ENCODE measurements at regions not wholly inside any gene's neighbourhood (a gene's known extent, or its start where the extent isn't known, plus 50 kb on each side); places are given as distances from the start of the nearest gene placed in this dataset.
"Not testable (repeated sequence)": the region's sequence is repeated elsewhere in the genome, so short reads cannot be mapped to it uniquely, and the experiment has no call there.

- DNase-seq = not testable (repeated sequence)
Observed at GRCh38 chr22:22296047-22296446, 51.5 kb downstream of the VPREB1 start.

DNA sequence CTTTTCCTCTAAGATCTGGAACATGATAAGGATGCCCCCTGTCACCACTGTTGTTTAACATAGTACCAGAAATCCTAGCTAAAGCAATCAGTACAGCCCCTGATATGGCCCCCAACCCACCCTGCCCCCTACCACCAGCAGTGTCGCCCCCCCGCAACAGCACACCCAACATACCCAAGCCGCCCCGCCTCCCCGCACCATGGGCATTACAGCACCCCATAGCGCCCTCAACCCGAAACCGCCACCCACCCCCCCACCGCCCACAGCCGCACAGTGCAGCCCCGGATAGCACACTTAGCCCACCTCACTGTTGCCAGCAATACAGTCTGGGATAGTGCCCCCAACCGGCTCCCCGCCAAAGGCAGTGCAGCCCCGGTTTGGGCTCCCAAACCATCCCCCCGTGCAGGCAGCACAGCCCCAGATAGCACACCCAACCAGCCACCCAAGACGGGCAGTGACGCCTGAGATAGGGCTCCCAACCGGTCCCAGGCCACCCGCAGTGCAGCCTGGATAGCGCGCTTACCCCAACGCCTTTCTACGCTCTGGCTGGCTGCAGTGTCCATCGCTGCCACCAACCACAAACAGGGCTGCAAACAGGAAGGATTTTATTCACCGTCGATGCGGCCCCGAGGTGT is 52.7 kb downstream of the VPREB1 start:
- peak; percentile 67 for DNase-seq

- DNase-seq = peak; percentile 84
Observed at GRCh38 chr22:22297794-22298653, 53.4 kb downstream of the VPREB1 start.

DNA sequence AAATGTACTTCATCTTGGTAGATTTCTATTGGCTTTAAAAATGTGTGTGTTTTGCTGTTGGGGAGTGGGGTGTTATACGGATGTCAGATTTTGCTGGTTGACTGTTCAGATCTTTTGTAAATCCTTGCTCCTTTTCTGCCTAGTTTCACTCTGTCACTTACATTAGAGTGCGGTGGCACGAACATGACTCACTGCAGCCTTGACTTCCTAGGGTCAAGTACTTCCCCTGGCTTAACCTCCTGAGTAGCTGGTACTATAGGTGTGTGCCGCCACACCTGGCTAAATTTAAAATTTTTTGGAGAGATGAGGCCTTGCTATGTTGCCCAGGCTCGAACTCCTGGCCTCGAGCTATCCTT is 54.0 kb downstream of the VPREB1 start:
- not testable (repeated sequence) for DNase-seq

- DNase-seq = not testable (repeated sequence)
Observed at GRCh38 chr22:22300511-22300910, 55.9 kb downstream of the VPREB1 start.

DNA sequence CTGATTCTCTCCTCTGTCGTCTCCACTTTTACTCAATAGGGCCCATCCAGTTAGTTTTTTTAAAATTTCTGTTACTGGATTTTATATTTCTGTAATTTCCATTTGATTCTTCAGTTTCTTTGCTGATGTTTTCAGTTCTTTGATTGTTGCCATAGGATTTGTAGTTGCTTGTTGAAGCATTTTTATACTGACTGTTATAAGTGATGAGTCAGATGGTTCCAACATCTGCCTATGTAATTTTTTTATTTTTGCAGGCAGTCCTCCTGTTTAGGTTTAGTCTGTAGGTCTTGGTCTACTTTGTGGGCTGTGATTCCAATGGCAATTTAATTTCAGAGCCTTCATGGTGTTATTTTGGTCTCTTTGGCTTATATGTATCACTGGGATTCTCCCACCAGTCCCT is 56.4 kb downstream of the VPREB1 start:
- not testable (repeated sequence) for DNase-seq

GRCh38 chr22:22316589-22316988 is 72.0 kb downstream of the VPREB1 start:
- DNase-seq = no peak

DNA sequence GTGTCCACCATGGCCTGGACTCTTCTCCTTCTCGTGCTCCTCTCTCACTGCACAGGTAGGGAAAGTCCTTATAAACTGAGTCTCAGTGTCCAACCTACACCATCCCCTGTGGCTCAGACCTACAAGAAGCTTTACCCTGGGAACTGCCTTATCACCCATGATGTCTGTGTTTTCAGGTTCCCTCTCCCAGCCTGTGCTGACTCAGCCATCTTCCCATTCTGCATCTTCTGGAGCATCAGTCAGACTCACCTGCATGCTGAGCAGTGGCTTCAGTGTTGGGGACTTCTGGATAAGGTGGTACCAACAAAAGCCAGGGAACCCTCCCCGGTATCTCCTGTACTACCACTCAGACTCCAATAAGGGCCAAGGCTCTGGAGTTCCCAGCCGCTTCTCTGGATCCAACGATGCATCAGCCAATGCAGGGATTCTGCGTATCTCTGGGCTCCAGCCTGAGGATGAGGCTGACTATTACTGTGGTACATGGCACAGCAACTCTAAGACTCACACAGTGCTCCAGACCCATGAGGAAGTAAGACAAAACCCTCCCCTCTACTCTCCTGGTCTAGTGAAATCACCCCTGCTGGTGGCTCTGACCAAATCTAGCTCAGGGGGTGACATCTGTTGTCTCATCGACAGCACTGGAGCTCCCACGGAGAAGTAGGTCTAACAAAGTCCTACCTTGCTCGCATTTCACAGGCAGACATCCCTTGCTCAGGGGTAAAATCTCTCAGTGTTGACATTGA is 74.3 kb downstream of the VPREB1 start:
- DNase-seq = no peak

GRCh38 chr22:22321743-22322611 is 77.4 kb downstream of the VPREB1 start:
- peak; percentile 89 for DNase-seq

DNA sequence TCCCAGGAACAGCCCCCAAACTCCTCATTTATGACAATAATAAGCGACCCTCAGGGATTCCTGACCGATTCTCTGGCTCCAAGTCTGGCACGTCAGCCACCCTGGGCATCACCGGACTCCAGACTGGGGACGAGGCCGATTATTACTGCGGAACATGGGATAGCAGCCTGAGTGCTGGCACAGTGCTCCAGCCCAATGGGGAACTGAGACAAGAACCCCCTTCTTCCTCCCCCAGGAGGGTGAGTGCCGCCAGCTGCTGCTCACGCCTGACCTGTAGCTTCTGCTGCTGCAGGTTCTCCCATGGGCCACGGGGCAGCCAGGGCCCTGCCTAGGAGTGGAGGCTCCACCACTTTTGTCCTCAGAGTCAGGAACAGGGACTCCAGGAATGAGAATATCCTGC is 78.2 kb downstream of the VPREB1 start:
- DNase-seq = no peak

DNA sequence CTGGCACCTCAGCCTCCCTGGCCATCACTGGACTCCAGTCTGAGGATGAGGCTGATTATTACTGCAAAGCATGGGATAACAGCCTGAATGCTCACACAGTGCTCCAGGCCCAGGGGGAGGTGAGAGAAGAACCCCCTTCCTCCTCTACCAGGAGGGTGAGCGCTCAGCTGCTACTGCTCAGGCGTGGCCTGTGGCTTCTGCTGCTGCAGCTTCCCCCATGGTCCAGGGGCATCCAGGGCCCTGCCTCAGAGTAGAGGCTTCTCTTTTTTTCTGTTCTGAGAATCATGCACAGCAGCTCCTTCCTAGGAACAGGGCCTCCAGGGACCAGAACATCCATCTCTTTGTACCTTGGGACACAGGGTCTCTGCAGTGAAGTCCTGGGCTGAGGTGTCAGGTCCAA is 83.1 kb downstream of the VPREB1 start:
- no peak for DNase-seq

GRCh38 chr22:22329792-22330191 is 85.2 kb downstream of the VPREB1 start:
- no peak for DNase-seq

GRCh38 chr22:22335640-22336039 is 91.1 kb downstream of the VPREB1 start:
- not testable (repeated sequence) for DNase-seq

- DNase-seq = not testable (repeated sequence)
Observed at GRCh38 chr22:22336333-22336732, 91.7 kb downstream of the VPREB1 start.

GRCh38 chr22:22338778-22339177 is 94.2 kb downstream of the VPREB1 start:
- DNase-seq = not testable (repeated sequence)

DNA sequence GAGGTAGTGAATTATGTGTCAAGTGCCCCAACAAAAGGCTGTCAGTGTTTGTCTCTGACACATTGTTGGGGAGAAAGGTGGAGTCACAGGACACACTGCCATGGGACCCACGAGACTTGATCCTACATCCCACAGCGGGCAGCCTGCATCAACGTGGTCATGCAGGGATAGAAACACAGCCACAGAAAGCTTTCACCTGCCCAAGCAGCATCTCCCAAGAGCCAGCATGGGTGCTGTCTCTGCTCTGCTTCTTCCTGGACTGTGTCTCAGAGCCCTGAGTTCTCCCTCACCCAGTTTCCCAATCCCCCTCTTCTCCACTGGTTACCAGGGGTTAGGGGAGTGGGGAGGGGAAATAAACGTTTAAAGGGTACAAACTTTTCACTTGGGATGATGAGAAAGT is 97.2 kb downstream of the VPREB1 start:
- no peak for DNase-seq

DNA sequence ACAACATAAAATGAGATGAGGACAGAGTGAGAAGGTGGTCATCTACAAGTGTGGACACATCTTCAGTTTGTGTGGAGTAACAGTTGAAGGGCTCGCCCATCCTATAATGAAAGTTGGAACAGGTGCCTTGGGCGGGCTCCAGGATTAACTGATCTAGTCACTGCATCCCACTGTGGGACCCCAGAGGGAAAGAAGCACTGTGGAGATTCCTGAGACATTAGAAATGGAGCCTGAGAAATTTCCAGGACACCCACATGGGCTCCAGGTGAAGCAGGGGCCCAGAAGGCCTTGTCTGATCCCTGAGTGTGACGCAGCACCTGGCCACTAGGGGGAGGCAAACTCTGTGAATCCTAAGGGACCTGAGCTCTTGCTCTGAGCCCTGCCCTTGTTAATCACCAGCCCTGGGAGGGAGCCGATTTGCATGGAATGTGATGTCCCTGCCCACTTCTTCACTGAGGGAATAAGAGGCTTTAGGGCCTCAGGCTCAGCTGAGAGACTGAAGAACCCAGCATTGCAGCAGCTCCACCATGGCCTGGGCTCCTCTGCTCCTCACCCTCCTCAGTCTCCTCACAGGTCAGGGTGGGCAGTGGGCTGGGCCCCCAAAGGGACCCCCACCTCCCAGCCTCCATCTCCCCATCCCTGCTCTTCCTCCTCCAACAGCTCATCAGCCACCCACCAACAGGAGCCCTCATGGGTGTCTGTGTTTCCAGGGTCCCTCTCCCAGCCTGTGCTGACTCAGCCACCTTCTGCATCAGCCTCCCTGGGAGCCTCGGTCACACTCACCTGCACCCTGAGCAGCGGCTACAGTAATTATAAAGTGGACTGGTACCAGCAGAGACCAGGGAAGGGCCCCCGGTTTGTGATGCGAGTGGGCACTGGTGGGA is 98.4 kb downstream of the VPREB1 start:
- peak; percentile 48 for DNase-seq

GRCh38 chr22:22343581-22344296 is 99.2 kb downstream of the VPREB1 start:
- DNase-seq = peak; percentile 54

GRCh38 chr22:22344430-22344829 is 99.8 kb downstream of the VPREB1 start:
- DNase-seq = no peak

DNA sequence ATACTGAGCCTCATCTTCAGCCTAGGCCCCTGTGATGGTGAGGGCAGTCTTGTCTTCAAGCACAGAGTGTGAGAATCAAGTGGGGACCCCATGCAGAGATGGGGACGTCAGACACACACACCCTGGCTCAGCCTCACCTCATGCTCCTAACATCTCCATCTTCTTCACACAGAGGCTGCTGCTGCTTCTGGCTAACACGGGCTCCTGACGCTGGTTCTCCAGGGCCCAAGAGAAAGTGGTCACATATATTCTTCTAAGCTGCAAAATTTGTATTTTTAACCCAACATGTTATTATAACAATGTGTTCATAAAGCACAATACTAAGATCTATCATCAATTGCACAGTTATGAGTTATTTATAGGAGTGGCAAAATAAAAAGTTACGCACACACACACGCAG is 101.2 kb downstream of the VPREB1 start:
- DNase-seq = no peak

Data from hematopoietic multipotent progenitor cell treated with erythropoietin and hydrocortisone succinate and interleukin-3 and kit ligand, for 4 days (in vitro differentiated cells).